T-cell (primary cell): ENCODE measurements at regions not wholly inside any gene's neighbourhood (a gene's known extent, or its start where the extent isn't known, plus 50 kb on each side); places are given as distances from the start of the nearest gene placed in this dataset.

Experiments
- ATAC-seq, 4 experiments: fragments of 200-7000 bp in 3 of 4; fragments of 150-1000 bp in 1 of 4; cut with Tn5 transposase; replicated peaks in 1 of 4; 1 replicate in 3 of 4; 2 replicates in 1 of 4; pipeline ENCODE4 v1.10.0; 2021; ENCODE audit warnings: moderate library complexity in 3 of 4, mild to moderate bottlenecking in 2 of 4, moderate number of reproducible peaks in 1 of 4
- CTCF ChIA-PET, 2 donors: fragments of 300-600 bp; sonication (Branson Sonifier 250); formaldehyde crosslinking; loops; one replicate each; lab custom pipeline; 2022; ENCODE audit warnings: antibody characterized with exemption in 2 of 2; lab: Charles Lee
- POLR2A ChIA-PET, 2 donors: fragments of 300-600 bp; sonication (Branson Sonifier 250); formaldehyde crosslinking; loops; one replicate each; lab custom pipeline; 2022; ENCODE audit warnings: antibody characterized with exemption in 2 of 2; lab: Charles Lee
- DNase-seq, 35 experiments: peaks; one replicate each; pipeline versions ENCODE4 v3.0.0 to v3.0.0-alpha.2; 2013 to 2023
- H3K27ac ChIP-seq: one replicate; pipeline ENCODE4 v1.5.1; 2013; ENCODE audit warnings: low read length
- H3K27me3 ChIP-seq, 2 experiments: replicated peaks in 1 of 2; 1 replicate in 1 of 2; 2 replicates in 1 of 2; pipeline versions ENCODE4 v1.6.1 to v1.7.0; 2013; ENCODE audit warnings: low read length in 1 of 2, mixed read lengths in 1 of 2; ENCODE audit not compliant: control insufficient read depth in 2 of 2, insufficient read depth in 2 of 2; ENCODE audit errors: extremely low read depth in 1 of 2
- H3K36me3 ChIP-seq, 2 donors: 1 replicate in 1 of 2; 2 replicates in 1 of 2; pipeline versions ENCODE4 v1.6.1 to v1.7.0; 2013; ENCODE audit warnings: low read length in 1 of 2; ENCODE audit not compliant: control insufficient read depth in 2 of 2, insufficient read depth in 1 of 2; ENCODE audit errors: extremely low read depth in 1 of 2
- H3K4me1 ChIP-seq, 2 experiments: 1 replicate in 1 of 2; 2 replicates in 1 of 2; pipeline versions ENCODE4 v1.6.1 to v1.7.0; 2013; ENCODE audit warnings: low read length in 2 of 2, mixed read lengths in 1 of 2; ENCODE audit not compliant: insufficient read depth in 2 of 2, control insufficient read depth in 1 of 2; ENCODE audit errors: extremely low read depth in 1 of 2
- H3K4me3 ChIP-seq, 2 donors: 1 replicate in 1 of 2; 2 replicates in 1 of 2; pipeline versions ENCODE4 v1.5.1 to v1.7.0; 2013; ENCODE audit warnings: mild to moderate bottlenecking in 2 of 2, low read length in 1 of 2, moderate library complexity in 1 of 2; ENCODE audit not compliant: control insufficient read depth in 1 of 2; ENCODE audit errors: extremely low read depth in 1 of 2
- H3K9me3 ChIP-seq: 2 replicates; pipeline ENCODE4 v1.7.0; 2013
- H3K27ac Mint-ChIP-seq, 2 donors: one replicate each; pipeline ENCODE4 v1.8.0; 2020 to 2021; ENCODE audit warnings: mild to moderate bottlenecking in 2 of 2, mixed read lengths in 2 of 2
- H3K27me3 Mint-ChIP-seq, 2 donors: one replicate each; pipeline ENCODE4 v1.8.0; 2021 to 2022; ENCODE audit warnings: mixed read lengths in 2 of 2
- H3K36me3 Mint-ChIP-seq: one replicate; pipeline ENCODE4 v1.8.0; 2021; ENCODE audit warnings: mixed read lengths
- H3K4me1 Mint-ChIP-seq, 3 donors: one replicate each; pipeline ENCODE4 v1.8.0; 2020 to 2022; ENCODE audit warnings: mixed read lengths in 3 of 3, mild to moderate bottlenecking in 1 of 3
- H3K4me3 Mint-ChIP-seq, 3 donors: one replicate each; pipeline ENCODE4 v1.8.0; 2020 to 2022; ENCODE audit warnings: mild to moderate bottlenecking in 3 of 3, mixed read lengths in 3 of 3, moderate library complexity in 3 of 3
- H3K9me3 Mint-ChIP-seq, 3 donors: one replicate each; pipeline ENCODE4 v1.8.0; 2020 to 2022; ENCODE audit warnings: mixed read lengths in 3 of 3
- WGBS: methylation state at CpG from one replicate; pipeline ENCODE4 v1.1.5; 2013; ENCODE audit warnings: missing lambda C conversion rate; ENCODE audit not compliant: insufficient coverage; 5-methylcytosine and 5-hydroxymethylcytosine counted together

- no peak overlapping the region for H3K27ac Mint-ChIP-seq
- H3K4me1 Mint-ChIP-seq = no peaks in the 10 kb centered on the region
- Histone ChIP-seq H3K27me3 (no peaks in the 10 kb centered on the region), H3K27ac (no peak overlapping the region), H3K4me3 (no peak overlapping the region), H3K4me1 (no peaks in the 10 kb centered on the region), H3K9me3 (no peaks in the 10 kb centered on the region), H3K36me3 (no peaks in the 10 kb centered on the region)
- peaks cover 0 to 6% of the 10 kb centered on the region in 2 donors for H3K27me3 Mint-ChIP-seq
- peaks cover 0 to 8% (median 5%) of the 10 kb centered on the region in 3 donors for H3K9me3 Mint-ChIP-seq
- CTCF ChIA-PET = no interaction called here
- H3K36me3 Mint-ChIP-seq = no peaks in the 10 kb centered on the region
- H3K4me3 Mint-ChIP-seq = no peak overlapping the region
- no peak for DNase-seq
- POLR2A ChIA-PET = no interaction called here
- ATAC-seq = no peak
- 92% methylated on average over 16 of the region's 18 CpGs for WGBS
Measured at GRCh38 chr10:1847361-1847760, 110.0 kb upstream of the ADARB2 start.

GRCh38 chr10:1846032-1846431 lies 108.7 kb upstream of the ADARB2 start:
- Mint-ChIP-seq H3K9me3 (peaks cover 2 to 8% (median 3%) of the 10 kb centered on the region in 3 donors), H3K4me3 (no peak overlapping the region), H3K27me3 (peaks cover 0 to 6% of the 10 kb centered on the region in 2 donors), H3K4me1 (no peaks in the 10 kb centered on the region), H3K27ac (no peak overlapping the region), H3K36me3 (no peaks in the 10 kb centered on the region)
- H3K4me3 ChIP-seq = no peak overlapping the region
- no peaks in the 10 kb centered on the region for H3K4me1 ChIP-seq
- H3K27me3 ChIP-seq = no peaks in the 10 kb centered on the region
- no peaks in the 10 kb centered on the region for H3K36me3 ChIP-seq
- ATAC-seq (no peak), DNase-seq (no peak)
- no peak overlapping the region for H3K27ac ChIP-seq
- POLR2A ChIA-PET = no interaction called here
- no CpG with 5 or more reads among the region's 8 CpGs for WGBS
- no peaks in the 10 kb centered on the region for H3K9me3 ChIP-seq
- CTCF ChIA-PET = no interaction called here

GRCh38 chr10:1841759-1842158 lies 104.4 kb upstream of the ADARB2 start:
- no peaks in the 10 kb centered on the region for H3K4me1 ChIP-seq
- H3K27me3 ChIP-seq = no peaks in the 10 kb centered on the region
- POLR2A ChIA-PET = no interaction called here
- DNase-seq (no peak), ATAC-seq (no peak)
- no peaks in the 10 kb centered on the region for H3K36me3 Mint-ChIP-seq
- no peaks in the 10 kb centered on the region for H3K9me3 ChIP-seq
- WGBS = 79% methylated on average over 2 of the region's 3 CpGs
- peaks cover 0 to 3% (median 0%) of the 10 kb centered on the region in 3 donors for H3K9me3 Mint-ChIP-seq
- no peak overlapping the region for H3K27ac ChIP-seq
- CTCF ChIA-PET = no interaction called here
- peaks cover 4 to 10% of the 10 kb centered on the region in 2 donors for H3K27me3 Mint-ChIP-seq
- H3K4me1 Mint-ChIP-seq = no peaks in the 10 kb centered on the region
- H3K27ac Mint-ChIP-seq = no peak overlapping the region
- H3K36me3 ChIP-seq = no peaks in the 10 kb centered on the region
- no peak overlapping the region for H3K4me3 ChIP-seq
- H3K4me3 Mint-ChIP-seq = no peak overlapping the region

GRCh38 chr10:1829712-1830111 lies 92.4 kb upstream of the ADARB2 start:
- Mint-ChIP-seq H3K9me3 (peaks cover 3 to 12% (median 3%) of the 10 kb centered on the region in 3 donors), H3K4me1 (no peaks in the 10 kb centered on the region), H3K36me3 (no peaks in the 10 kb centered on the region), H3K27ac (no peak overlapping the region), H3K27me3 (peaks cover 4 to 12% of the 10 kb centered on the region in 2 donors), H3K4me3 (no peak overlapping the region)
- Histone ChIP-seq H3K4me3 (no peak overlapping the region), H3K36me3 (no peaks in the 10 kb centered on the region), H3K27me3 (peaks cover 0 to 6% of the 10 kb centered on the region in 2 experiments), H3K27ac (no peak overlapping the region), H3K9me3 (no peaks in the 10 kb centered on the region), H3K4me1 (no peaks in the 10 kb centered on the region)
- CTCF ChIA-PET = interaction anchor here in 1 of 2 donors (0.6 kb wide), 1 partner anchor 37 kb away, joined by 3 read pairs; no protein-coding TSS in a partner anchor
- DNase-seq (no peak), ATAC-seq (no peak)
- POLR2A ChIA-PET = no interaction called here
- 92% methylated on average over 2 of the region's 5 CpGs for WGBS

- no peak overlapping the region for H3K4me3 Mint-ChIP-seq
- Histone ChIP-seq H3K36me3 (no peaks in the 10 kb centered on the region), H3K4me3 (no peak overlapping the region), H3K27ac (no peak overlapping the region), H3K9me3 (no peaks in the 10 kb centered on the region), H3K4me1 (no peaks in the 10 kb centered on the region), H3K27me3 (peaks cover 0 to 3% of the 10 kb centered on the region in 2 experiments)
- 39% methylated on average over 3 of the region's 3 CpGs for WGBS
- H3K27ac Mint-ChIP-seq = peak overlapping the region in 1 of 2 donors; percentile 63
- H3K9me3 Mint-ChIP-seq = peaks cover 3 to 15% (median 11%) of the 10 kb centered on the region in 3 donors
- CTCF ChIA-PET = no interaction called here
- H3K27me3 Mint-ChIP-seq = peaks cover 7 to 16% of the 10 kb centered on the region in 2 donors
- no peak for ATAC-seq
- POLR2A ChIA-PET = no interaction called here
- no peak for DNase-seq
- no peaks in the 10 kb centered on the region for H3K36me3 Mint-ChIP-seq
- no peaks in the 10 kb centered on the region for H3K4me1 Mint-ChIP-seq
Measured at GRCh38 chr10:1824928-1825327, 87.6 kb upstream of the ADARB2 start.

- Mint-ChIP-seq H3K4me1 (no peaks in the 10 kb centered on the region), H3K27me3 (peaks cover 2 to 5% of the 10 kb centered on the region in 2 donors), H3K36me3 (no peaks in the 10 kb centered on the region), H3K4me3 (no peak overlapping the region), H3K27ac (no peak overlapping the region), H3K9me3 (peaks cover 6 to 43% (median 10%) of the 10 kb centered on the region in 3 donors)
- no peak for ATAC-seq
- Histone ChIP-seq H3K36me3 (no peaks in the 10 kb centered on the region), H3K4me1 (no peaks in the 10 kb centered on the region), H3K27ac (no peak overlapping the region), H3K27me3 (no peaks in the 10 kb centered on the region), H3K9me3 (peaks cover 7% of the 10 kb centered on the region), H3K4me3 (no peak overlapping the region)
- CTCF ChIA-PET = no interaction called here
- no peak for DNase-seq
- POLR2A ChIA-PET = no interaction called here
- WGBS = no CpG with 5 or more reads among the region's 1 CpG
Measured at GRCh38 chr10:1814556-1814955, 77.2 kb upstream of the ADARB2 start.
